Activated CD4-positive, alpha-beta memory T cell treated with anti-CD3 and anti-CD28 coated beads, Interleukin-2, amount 10 ng/mL, durations not matched to agents 7 days and 5 days (primary cell): ENCODE measurements at regions not wholly inside any gene's neighbourhood (a gene's known extent, or its start where the extent isn't known, plus 50 kb on each side); places are given as distances from the start of the nearest gene placed in this dataset.

Experiments used
- CTCF ChIA-PET: fragments of 350-600 bp; sonication (Branson Sonifier 250); formaldehyde crosslinking; loops from one replicate; lab custom pipeline; 2021; ENCODE audit warnings: antibody characterized with exemption, inconsistent platforms; lab: Charles Lee
- POLR2A ChIA-PET: fragments of 350-600 bp; sonication (Branson Sonifier 250); formaldehyde crosslinking; loops from one replicate; lab custom pipeline; 2021; ENCODE audit warnings: antibody characterized with exemption; lab: Charles Lee
- DNase-seq: peaks from one replicate; pipeline ENCODE4 v3.0.0-alpha.2; 2020
- H3K27ac Mint-ChIP-seq: one replicate; pipeline ENCODE4 v1.8.0; 2021; ENCODE audit warnings: mild to moderate bottlenecking, mixed read lengths
- H3K27me3 Mint-ChIP-seq: one replicate; pipeline ENCODE4 v1.8.0; 2021; ENCODE audit warnings: mixed read lengths
- H3K36me3 Mint-ChIP-seq: one replicate; pipeline ENCODE4 v1.8.0; 2021; ENCODE audit warnings: low read depth, mixed read lengths
- H3K4me1 Mint-ChIP-seq: one replicate; pipeline ENCODE4 v1.8.0; 2021; ENCODE audit warnings: mixed read lengths
- H3K4me3 Mint-ChIP-seq: one replicate; pipeline ENCODE4 v1.8.0; 2021; ENCODE audit warnings: mild to moderate bottlenecking, mixed read lengths
- H3K9me3 Mint-ChIP-seq: one replicate; pipeline ENCODE4 v1.8.0; 2021; ENCODE audit warnings: mixed read lengths

GRCh38 chr9:3161912-3162311 lies 318.0 kb upstream of the PUM3 start:
- Mint-ChIP-seq H3K9me3 (no peaks in the 10 kb centered on the region), H3K4me1 (no peaks in the 10 kb centered on the region), H3K4me3 (no peak overlapping the region), H3K36me3 (no peaks in the 10 kb centered on the region), H3K27ac (no peak overlapping the region), H3K27me3 (peaks cover 13% of the 10 kb centered on the region)
- ChIA-PET CTCF (no interaction called here), POLR2A (no interaction called here)
- no peak for DNase-seq

GRCh38 chr9:3157011-3157410 lies 313.1 kb upstream of the PUM3 start:
- DNase-seq, result no peak
- Mint-ChIP-seq H3K27ac (no peak overlapping the region), H3K4me3 (no peak overlapping the region), H3K4me1 (no peaks in the 10 kb centered on the region), H3K27me3 (peaks cover 7% of the 10 kb centered on the region), H3K9me3 (no peaks in the 10 kb centered on the region), H3K36me3 (no peaks in the 10 kb centered on the region)
- ChIA-PET POLR2A (no interaction called here), CTCF (no interaction called here)

DNA sequence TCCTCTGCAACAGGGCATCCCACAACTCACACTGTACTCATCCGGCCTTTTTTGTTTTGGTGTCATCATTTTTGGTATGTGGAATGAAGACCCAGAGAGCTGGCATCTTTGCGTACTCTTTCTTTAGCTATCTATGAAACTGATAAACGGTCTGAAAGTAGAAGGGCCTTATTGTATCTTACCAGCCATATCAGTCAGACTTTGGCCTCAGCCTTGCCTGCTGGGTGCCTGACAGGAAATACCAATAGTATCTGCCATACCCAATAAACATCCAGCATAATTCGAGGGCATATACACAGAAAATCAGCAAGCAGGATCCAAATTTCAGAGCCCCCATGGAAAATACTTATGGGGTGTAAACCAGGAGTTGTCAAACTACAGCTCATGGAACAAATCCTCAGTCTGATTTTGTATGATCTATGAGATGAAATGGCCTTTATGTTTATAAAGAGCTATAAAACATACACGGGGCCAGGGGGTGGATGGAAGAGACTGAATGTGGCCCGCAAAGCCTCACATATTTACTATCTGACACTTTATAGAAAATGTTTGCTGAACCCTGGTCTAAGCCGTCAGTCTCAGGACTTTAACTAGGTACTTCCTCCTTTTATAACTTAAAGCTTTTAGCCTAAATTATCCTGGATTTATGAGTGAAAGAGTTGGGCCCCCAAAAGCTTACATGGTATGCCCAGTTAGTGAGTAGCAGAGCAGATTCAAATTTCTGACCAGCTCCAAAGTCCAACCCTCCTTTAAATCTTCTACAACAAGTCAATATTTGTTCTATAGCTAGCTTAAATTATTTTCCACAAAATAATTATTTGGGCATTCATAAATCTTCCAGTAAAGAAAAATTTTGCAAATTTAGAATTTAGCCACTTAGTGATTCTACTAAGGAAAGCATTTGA lies 308.0 kb upstream of the PUM3 start:
- no peak overlapping the region for H3K27ac Mint-ChIP-seq
- no peaks in the 10 kb centered on the region for H3K9me3 Mint-ChIP-seq
- no peak overlapping the region for H3K4me3 Mint-ChIP-seq
- H3K4me1 Mint-ChIP-seq, result no peaks in the 10 kb centered on the region
- no peak for DNase-seq
- H3K36me3 Mint-ChIP-seq, result no peaks in the 10 kb centered on the region
- POLR2A ChIA-PET, result no interaction called here
- CTCF ChIA-PET, result interaction anchor here (1.0 kb wide), 1 partner anchor 292 kb away, joined by 3 read pairs; no protein-coding TSS in a partner anchor
- H3K27me3 Mint-ChIP-seq, result peaks cover 6% of the 10 kb centered on the region

DNA sequence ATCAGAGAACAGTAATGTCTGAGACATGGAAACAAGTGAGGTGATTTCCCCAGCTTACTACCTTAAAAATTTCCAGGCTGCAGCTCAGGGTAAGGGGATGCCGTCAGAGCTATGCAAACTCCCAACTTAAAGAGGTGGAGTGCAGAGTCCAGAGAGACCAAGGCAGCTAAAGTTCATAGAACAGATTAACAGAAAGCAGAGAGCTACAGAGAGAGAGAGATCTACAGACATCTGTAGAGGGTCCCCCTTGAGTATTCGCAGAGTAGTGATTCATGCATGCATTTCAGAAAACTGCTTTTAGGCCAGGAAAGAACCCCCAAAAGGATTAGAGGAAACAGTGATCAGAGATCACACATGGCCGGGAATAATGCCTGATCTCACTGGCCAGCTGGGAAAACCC lies 306.2 kb upstream of the PUM3 start:
- CTCF ChIA-PET, result no interaction called here
- Mint-ChIP-seq H3K4me3 (no peak overlapping the region), H3K9me3 (no peaks in the 10 kb centered on the region), H3K4me1 (no peaks in the 10 kb centered on the region), H3K36me3 (no peaks in the 10 kb centered on the region), H3K27ac (no peak overlapping the region), H3K27me3 (peaks cover 6% of the 10 kb centered on the region)
- POLR2A ChIA-PET, result no interaction called here
- DNase-seq, result no peak

DNA sequence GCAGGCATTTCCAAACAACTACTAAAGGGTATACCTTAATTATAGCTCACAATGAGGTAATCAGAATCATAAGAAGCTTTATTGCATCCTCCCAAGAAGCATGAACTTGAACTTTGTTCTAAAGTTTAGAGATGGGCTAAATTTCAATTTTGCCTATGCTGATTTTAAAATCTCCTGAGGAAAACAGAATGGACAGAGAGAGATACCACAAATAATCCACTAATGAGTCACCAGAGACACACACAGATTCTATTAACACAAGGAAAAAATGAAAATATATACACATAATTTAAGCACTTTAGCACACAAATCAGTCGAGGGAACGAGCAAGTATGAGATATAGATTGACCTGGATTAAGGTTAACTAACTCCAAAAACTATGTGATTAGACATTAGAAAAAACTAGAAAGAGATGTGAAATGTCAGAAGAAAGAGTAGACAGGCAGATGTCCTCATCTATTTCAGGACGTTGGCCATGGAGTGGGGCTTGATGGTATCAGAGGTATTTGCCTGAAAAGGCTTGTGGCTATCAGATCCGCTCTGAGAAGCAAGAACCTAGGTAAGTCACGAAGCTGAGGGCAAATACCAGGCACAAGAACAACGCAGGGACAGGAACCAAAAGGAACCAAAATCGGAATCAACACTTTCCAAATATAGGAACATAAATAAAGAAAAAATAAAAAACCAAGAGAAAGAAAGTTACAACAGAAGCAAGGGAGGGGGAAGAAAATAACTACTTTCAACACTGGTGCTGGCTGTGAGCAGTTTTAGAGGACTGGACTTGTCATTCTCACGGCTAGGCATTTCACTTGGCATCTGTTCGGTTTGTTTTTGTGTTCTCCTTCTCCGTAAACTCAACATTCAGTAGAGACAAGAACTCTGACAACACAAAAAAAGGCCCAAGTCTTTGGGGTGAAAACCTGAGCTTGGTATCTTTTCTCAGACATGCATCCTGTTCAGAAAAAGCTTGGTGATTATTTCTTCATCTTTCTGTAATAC lies 294.6 kb upstream of the PUM3 start:
- Mint-ChIP-seq H3K4me1 (no peaks in the 10 kb centered on the region), H3K27ac (no peak overlapping the region), H3K27me3 (no peaks in the 10 kb centered on the region), H3K36me3 (no peaks in the 10 kb centered on the region), H3K9me3 (no peaks in the 10 kb centered on the region), H3K4me3 (no peak overlapping the region)
- DNase-seq, result no peak
- ChIA-PET CTCF (no interaction called here), POLR2A (no interaction called here)

GRCh38 chr9:3137347-3137695 lies 293.4 kb upstream of the PUM3 start:
- no peak for DNase-seq
- H3K27me3 Mint-ChIP-seq, result no peaks in the 10 kb centered on the region
- H3K27ac Mint-ChIP-seq, result no peak overlapping the region
- H3K4me1 Mint-ChIP-seq, result no peaks in the 10 kb centered on the region
- H3K4me3 Mint-ChIP-seq, result no peak overlapping the region
- no peaks in the 10 kb centered on the region for H3K36me3 Mint-ChIP-seq
- no peaks in the 10 kb centered on the region for H3K9me3 Mint-ChIP-seq
- ChIA-PET POLR2A (no interaction called here), CTCF (no interaction called here)

GRCh38 chr9:3136686-3137346 lies 292.9 kb upstream of the PUM3 start:
- Mint-ChIP-seq H3K4me3 (no peak overlapping the region), H3K27me3 (no peaks in the 10 kb centered on the region), H3K36me3 (no peaks in the 10 kb centered on the region), H3K27ac (no peak overlapping the region), H3K9me3 (no peaks in the 10 kb centered on the region), H3K4me1 (no peaks in the 10 kb centered on the region)
- ChIA-PET CTCF (no interaction called here), POLR2A (no interaction called here)
- DNase-seq, result no peak

- H3K36me3 Mint-ChIP-seq, result no peaks in the 10 kb centered on the region
- no peak overlapping the region for H3K27ac Mint-ChIP-seq
- H3K4me3 Mint-ChIP-seq, result no peak overlapping the region
- no peak for DNase-seq
- no peaks in the 10 kb centered on the region for H3K27me3 Mint-ChIP-seq
- no peaks in the 10 kb centered on the region for H3K4me1 Mint-ChIP-seq
- POLR2A ChIA-PET, result no interaction called here
- H3K9me3 Mint-ChIP-seq, result no peaks in the 10 kb centered on the region
- CTCF ChIA-PET, result no interaction called here
Measured at GRCh38 chr9:3136230-3136629, 292.3 kb upstream of the PUM3 start.

DNA sequence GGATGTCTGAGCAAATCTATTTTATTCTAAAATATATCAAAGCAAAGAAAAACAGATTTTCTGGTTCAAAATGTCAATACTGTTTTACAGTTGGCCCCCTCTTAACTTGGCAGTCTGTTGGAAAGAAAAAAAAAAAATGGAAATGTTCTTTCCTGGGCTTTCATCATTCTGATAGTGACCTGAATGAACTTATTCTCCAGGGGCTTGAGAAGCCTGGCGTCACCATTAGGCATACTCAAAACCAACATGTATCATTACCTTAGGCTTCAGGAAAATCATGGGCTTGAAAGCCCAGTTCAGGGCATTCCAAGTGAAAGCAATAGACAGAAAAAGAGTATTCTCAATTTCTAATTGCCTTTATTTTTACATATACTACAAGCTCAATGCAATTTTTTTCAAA lies 283.7 kb upstream of the PUM3 start:
- no peaks in the 10 kb centered on the region for H3K36me3 Mint-ChIP-seq
- H3K27me3 Mint-ChIP-seq, result no peaks in the 10 kb centered on the region
- H3K27ac Mint-ChIP-seq, result no peak overlapping the region
- ChIA-PET POLR2A (no interaction called here), CTCF (no interaction called here)
- H3K4me3 Mint-ChIP-seq, result no peak overlapping the region
- H3K9me3 Mint-ChIP-seq, result no peaks in the 10 kb centered on the region
- DNase-seq, result no peak
- H3K4me1 Mint-ChIP-seq, result no peaks in the 10 kb centered on the region

- ChIA-PET POLR2A (no interaction called here), CTCF (no interaction called here)
- H3K27ac Mint-ChIP-seq, result no peak overlapping the region
- DNase-seq, result no peak
- H3K4me1 Mint-ChIP-seq, result no peaks in the 10 kb centered on the region
- no peak overlapping the region for H3K4me3 Mint-ChIP-seq
- no peaks in the 10 kb centered on the region for H3K27me3 Mint-ChIP-seq
- no peaks in the 10 kb centered on the region for H3K36me3 Mint-ChIP-seq
- no peaks in the 10 kb centered on the region for H3K9me3 Mint-ChIP-seq
Measured at GRCh38 chr9:3125602-3126405, 281.9 kb upstream of the PUM3 start.

DNA sequence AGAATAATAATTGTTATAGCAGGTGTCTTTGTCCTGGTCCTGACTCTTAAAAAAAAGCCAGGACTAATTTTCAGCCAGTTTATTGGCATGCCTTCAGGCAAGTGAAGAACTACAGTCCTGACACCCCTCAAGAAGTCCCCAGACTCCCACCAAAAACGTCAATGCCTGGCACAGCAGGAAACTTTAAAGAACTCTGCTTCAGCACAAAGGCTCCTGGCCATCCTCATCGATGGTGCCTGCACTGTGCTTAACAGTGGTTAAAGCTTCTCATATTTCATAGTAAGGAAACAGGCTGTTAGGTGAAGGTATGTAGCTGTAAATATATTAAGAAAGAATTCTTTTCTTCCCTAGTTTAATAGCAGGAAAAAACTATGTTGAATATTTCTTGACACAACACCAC lies 280.1 kb upstream of the PUM3 start:
- H3K4me1 Mint-ChIP-seq, result no peaks in the 10 kb centered on the region
- DNase-seq, result no peak
- no peaks in the 10 kb centered on the region for H3K36me3 Mint-ChIP-seq
- no peak overlapping the region for H3K27ac Mint-ChIP-seq
- H3K9me3 Mint-ChIP-seq, result no peaks in the 10 kb centered on the region
- POLR2A ChIA-PET, result no interaction called here
- H3K27me3 Mint-ChIP-seq, result no peaks in the 10 kb centered on the region
- CTCF ChIA-PET, result no interaction called here
- no peak overlapping the region for H3K4me3 Mint-ChIP-seq

DNA sequence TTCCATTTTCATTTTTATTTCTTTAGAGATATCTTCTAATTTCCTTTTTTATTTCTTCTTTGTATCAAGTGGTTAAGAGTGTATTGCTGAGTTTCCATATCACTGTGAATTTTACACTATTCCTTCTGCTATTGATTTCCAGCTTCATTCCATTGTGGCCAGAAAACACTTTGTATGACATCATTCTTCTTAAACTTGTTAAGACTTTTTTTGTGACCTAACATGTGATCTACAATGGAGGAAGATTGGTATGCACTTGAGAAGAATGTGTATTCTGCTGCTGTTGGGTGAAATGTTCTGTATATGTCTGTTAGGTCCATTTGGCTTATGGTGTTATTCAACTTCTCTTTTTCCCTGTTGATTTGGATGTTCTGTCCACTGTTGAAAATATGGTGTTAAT lies 274.2 kb upstream of the PUM3 start:
- Mint-ChIP-seq H3K27me3 (no peaks in the 10 kb centered on the region), H3K4me3 (no peak overlapping the region), H3K9me3 (no peaks in the 10 kb centered on the region), H3K27ac (no peak overlapping the region), H3K4me1 (no peaks in the 10 kb centered on the region), H3K36me3 (no peaks in the 10 kb centered on the region)
- CTCF ChIA-PET, result interaction anchor here (0.6 kb wide), 1 partner anchor 335 kb away, joined by 3 read pairs; no protein-coding TSS in a partner anchor
- DNase-seq, result no peak
- POLR2A ChIA-PET, result no interaction called here
